ENCODE measurements at regions not wholly inside any gene's neighbourhood (a gene's known extent, or its start where the extent isn't known, plus 50 kb on each side); places are given as distances from the start of the nearest gene placed in this dataset.

- no peak for DNase-seq
Measured at GRCh38 chr9:8074713-8075286, 275.2 kb upstream of the DMAC1 start.

- no peak for DNase-seq
Measured at GRCh38 chr9:8071445-8071798, 271.8 kb upstream of the DMAC1 start.

- peak; percentile 3 for DNase-seq
Measured at GRCh38 chr9:8070779-8071444, 271.3 kb upstream of the DMAC1 start.

GRCh38 chr9:8062459-8062858 lies 262.9 kb upstream of the DMAC1 start:
- DNase-seq = no peak

- no peak for DNase-seq
Measured at GRCh38 chr9:8053501-8053900, 253.9 kb upstream of the DMAC1 start.

GRCh38 chr9:8052991-8053390 lies 253.4 kb upstream of the DMAC1 start:
- no peak for DNase-seq

- DNase-seq = no peak
Measured at GRCh38 chr9:8037745-8038144, 238.2 kb upstream of the DMAC1 start.

- DNase-seq = no peak
Measured at GRCh38 chr9:8036914-8037524, 237.4 kb upstream of the DMAC1 start.

GRCh38 chr9:8033794-8034193 lies 234.2 kb upstream of the DMAC1 start:
- DNase-seq = no peak

GRCh38 chr9:8030095-8030494 lies 230.5 kb upstream of the DMAC1 start:
- no peak for DNase-seq

- no peak for DNase-seq
Measured at GRCh38 chr9:8027351-8027750, 227.8 kb upstream of the DMAC1 start.

GRCh38 chr9:8025551-8025950 lies 226.0 kb upstream of the DMAC1 start:
- no peak for DNase-seq

GRCh38 chr9:8020186-8020585 lies 220.6 kb upstream of the DMAC1 start:
- no peak for DNase-seq

GRCh38 chr9:8019636-8020035 lies 220.1 kb upstream of the DMAC1 start:
- no peak for DNase-seq

- DNase-seq = no peak
Measured at GRCh38 chr9:8014997-8015682, 215.6 kb upstream of the DMAC1 start.

- DNase-seq = no peak
Measured at GRCh38 chr9:8012986-8013385, 213.4 kb upstream of the DMAC1 start.

- DNase-seq = no peak
Measured at GRCh38 chr9:8011974-8012373, 212.4 kb upstream of the DMAC1 start.

GRCh38 chr9:7996558-7996957 lies 197.0 kb upstream of the DMAC1 start:
- DNase-seq = no peak

GRCh38 chr9:7988644-7989280 lies 189.2 kb upstream of the DMAC1 start:
- DNase-seq = no peak

GRCh38 chr9:7984692-7985091 lies 185.1 kb upstream of the DMAC1 start:
- DNase-seq = no peak

- no peak for DNase-seq
Measured at GRCh38 chr9:7984203-7984602, 184.6 kb upstream of the DMAC1 start.

- no peak for DNase-seq
Measured at GRCh38 chr9:7983490-7983889, 183.9 kb upstream of the DMAC1 start.

- DNase-seq = no peak
Measured at GRCh38 chr9:7982907-7983306, 183.3 kb upstream of the DMAC1 start.

Measured in NCI-H2171 (cell line).